ENCODE measurements at regions not wholly inside any gene's neighbourhood (a gene's known extent, or its start where the extent isn't known, plus 50 kb on each side); places are given as distances from the start of the nearest gene placed in this dataset.

- no peak for DNase-seq
- Histone ChIP-seq H3K9ac (ENCODE audit: low read depth in 2 of 2, low read length in 2 of 2) (no peak overlapping the region), H3K9me3 (no peaks in the 10 kb centered on the region), H3K27ac (no peak overlapping the region), H3K27me3 (no peaks in the 10 kb centered on the region), H3K4me1 (no peaks in the 10 kb centered on the region), H3K36me3 (no peaks in the 10 kb centered on the region), H3K4me3 (no peak overlapping the region)
- TF ChIP-seq CTCF (IDR thresholded peaks at IDR 0.05): no peak
- intact Hi-C loops (cut with DNase I): no loop called here
These were observed 53.2 kb upstream of the KCNMB1 start for GRCh38 chr5:170442391-170442790.

GRCh38 chr5:170441393-170441784, 52.2 kb upstream of the KCNMB1 start:
- Histone ChIP-seq H3K9ac (ENCODE audit: low read depth in 2 of 2, low read length in 2 of 2) (no peak overlapping the region), H3K9me3 (no peaks in the 10 kb centered on the region), H3K36me3 (no peaks in the 10 kb centered on the region), H3K27me3 (no peaks in the 10 kb centered on the region), H3K4me1 (no peaks in the 10 kb centered on the region), H3K4me3 (no peak overlapping the region), H3K27ac (no peak overlapping the region)
- no peak for TF ChIP-seq CTCF (IDR thresholded peaks at IDR 0.05)
- DNase-seq: no peak
- intact Hi-C loops (cut with DNase I): no loop called here

GRCh38 chr5:170440771-170441392, 51.7 kb upstream of the KCNMB1 start:
- Histone ChIP-seq H3K9ac (ENCODE audit: low read depth in 2 of 2, low read length in 2 of 2) (no peak overlapping the region), H3K4me3 (no peak overlapping the region), H3K27ac (no peak overlapping the region), H3K27me3 (no peaks in the 10 kb centered on the region), H3K36me3 (no peaks in the 10 kb centered on the region), H3K4me1 (no peaks in the 10 kb centered on the region), H3K9me3 (no peaks in the 10 kb centered on the region)
- intact Hi-C loops (cut with DNase I): no loop called here
- TF ChIP-seq CTCF (IDR thresholded peaks at IDR 0.05): no peak
- DNase-seq: no peak

- H3K27ac ChIP-seq: no peak overlapping the region
- no peaks in the 10 kb centered on the region for H3K9me3 ChIP-seq
- DNase-seq: no peak
- H3K36me3 ChIP-seq: no peaks in the 10 kb centered on the region
- intact Hi-C loops (cut with DNase I): loop anchor here (5.0 kb wide), 1 partner anchor 192 kb away; no protein-coding TSS in a partner anchor
- no peaks in the 10 kb centered on the region for H3K4me1 ChIP-seq
- TF ChIP-seq CTCF (IDR thresholded peaks at IDR 0.05): no peak
- no peak overlapping the region for H3K9ac ChIP-seq (ENCODE audit: low read depth in 2 of 2, low read length in 2 of 2)
- no peaks in the 10 kb centered on the region for H3K27me3 ChIP-seq
- H3K4me3 ChIP-seq: no peak overlapping the region
These were observed 50.7 kb upstream of the KCNMB1 start for GRCh38 chr5:170439944-170440269.

GRCh38 chr5:170439223-170439943, 50.2 kb upstream of the KCNMB1 start:
- Histone ChIP-seq H3K27ac (no peak overlapping the region), H3K4me1 (no peaks in the 10 kb centered on the region), H3K4me3 (no peak overlapping the region), H3K9ac (ENCODE audit: low read depth in 2 of 2, low read length in 2 of 2) (no peak overlapping the region), H3K27me3 (no peaks in the 10 kb centered on the region), H3K36me3 (no peaks in the 10 kb centered on the region), H3K9me3 (no peaks in the 10 kb centered on the region)
- no peak for TF ChIP-seq CTCF (IDR thresholded peaks at IDR 0.05)
- intact Hi-C loops (cut with DNase I): loop anchor here (5.0 kb wide), 1 partner anchor 193 kb away; no protein-coding TSS in a partner anchor
- no peak for DNase-seq
